Stimulated activated CD8-positive, alpha-beta memory T cell treated with anti-CD3 and anti-CD28 coated beads, Interleukin-4, amount 100 ng/mL, for 48 hours (primary cell): ENCODE measurements at regions not wholly inside any gene's neighbourhood (a gene's known extent, or its start where the extent isn't known, plus 50 kb on each side); places are given as distances from the start of the nearest gene placed in this dataset.
A peak's percentile ranks its signal among the peaks of the same experiment; 100 is the strongest.

Experiments used
- DNase-seq: peaks from one replicate; pipeline ENCODE4 v3.0.0-alpha.2; 2020

- no peak for DNase-seq
Measured at GRCh38 chr19:46945694-46946489, 73.7 kb upstream of the NPAS1 start.

GRCh38 chr19:46946611-46947238, 72.9 kb upstream of the NPAS1 start:
- no peak for DNase-seq

DNA sequence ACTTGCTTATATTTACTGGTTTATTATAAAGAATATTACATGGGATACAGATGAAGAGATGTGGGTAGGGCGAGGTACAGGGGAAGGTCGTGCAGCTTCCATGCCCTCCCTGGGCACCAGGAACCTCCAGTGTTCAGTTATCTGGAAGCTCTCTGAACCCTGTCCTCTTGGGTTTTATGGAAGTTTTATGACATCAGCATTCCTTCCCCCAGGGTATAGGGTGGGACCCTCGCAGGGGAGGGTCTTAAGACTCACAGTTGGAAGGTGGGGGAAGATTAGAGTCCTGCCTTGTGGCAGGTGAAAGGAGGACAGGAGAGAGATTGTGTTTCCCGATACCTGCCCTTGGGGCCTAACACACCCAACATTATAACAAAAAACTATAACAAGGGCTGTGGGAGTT, 71.8 kb upstream of the NPAS1 start:
- no peak for DNase-seq

DNA sequence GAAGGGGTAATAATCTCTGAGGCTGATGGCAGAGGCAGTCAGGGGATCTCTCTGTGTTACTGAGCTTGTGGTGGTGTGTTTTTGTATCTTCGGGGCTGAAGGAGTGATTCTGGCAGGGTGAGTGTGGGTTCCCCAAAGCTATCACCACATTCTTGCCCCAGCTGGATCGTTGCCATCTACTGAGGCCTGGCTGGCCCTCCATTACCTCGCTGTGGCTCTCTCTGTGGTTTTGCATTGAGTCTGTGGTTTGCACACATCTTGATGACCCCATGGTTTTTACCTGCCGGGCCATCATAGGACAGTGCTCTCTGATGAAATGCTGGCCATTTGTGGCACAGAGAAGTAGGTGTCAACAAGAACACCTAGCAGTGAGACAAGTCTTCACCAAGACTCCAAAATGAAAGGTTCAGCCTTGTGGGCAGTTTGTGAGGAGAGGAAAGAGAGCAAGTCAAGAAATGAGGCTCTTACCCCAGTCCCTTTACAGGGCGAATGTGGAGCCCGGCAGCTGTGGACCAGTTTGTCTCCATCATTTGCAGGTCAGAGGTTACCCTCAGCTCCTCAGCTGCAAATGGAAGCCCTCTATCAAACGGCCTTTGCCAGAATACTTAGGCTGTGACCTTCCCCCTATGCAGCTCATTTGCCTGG, 69.0 kb upstream of the NPAS1 start:
- DNase-seq = peak; percentile 43

DNA sequence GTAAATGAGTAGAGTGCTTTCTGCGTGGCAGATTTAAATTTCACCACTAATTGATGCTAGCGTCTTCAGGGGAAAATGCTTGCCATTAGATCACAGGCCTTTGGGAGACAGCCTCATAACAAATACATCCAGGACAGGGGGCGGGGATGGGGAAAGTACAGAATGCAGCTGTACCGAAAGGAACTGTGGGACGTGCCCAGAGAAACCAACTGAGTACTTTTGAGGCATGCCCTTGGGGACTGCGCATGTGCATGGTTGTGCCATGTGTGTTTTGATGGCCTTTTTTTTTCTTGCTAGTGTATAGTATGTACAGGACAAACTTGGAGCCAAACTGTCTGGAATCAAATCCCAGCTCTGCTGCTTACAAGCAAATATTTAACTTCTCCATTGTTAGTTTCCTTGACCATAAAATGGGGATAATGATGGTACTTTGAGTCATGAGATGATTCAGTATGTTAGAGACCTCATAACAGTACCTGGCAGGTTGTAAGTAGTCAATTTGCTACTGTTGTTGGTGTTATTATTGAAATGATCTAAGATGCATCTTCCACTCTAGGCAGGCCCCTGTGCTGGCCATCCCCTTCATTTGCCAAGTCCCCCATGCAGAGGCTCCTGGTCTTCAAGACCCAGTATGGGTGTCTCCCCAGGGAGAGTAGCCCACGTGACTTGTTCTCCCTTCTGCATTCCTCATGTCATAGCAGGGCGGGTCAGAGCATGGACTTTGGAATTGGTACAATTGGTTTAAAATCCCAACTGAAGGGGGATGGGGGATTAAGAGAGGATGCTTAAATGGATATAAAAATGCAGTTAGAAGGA, 68.3 kb upstream of the NPAS1 start:
- peak; percentile 45 for DNase-seq

DNA sequence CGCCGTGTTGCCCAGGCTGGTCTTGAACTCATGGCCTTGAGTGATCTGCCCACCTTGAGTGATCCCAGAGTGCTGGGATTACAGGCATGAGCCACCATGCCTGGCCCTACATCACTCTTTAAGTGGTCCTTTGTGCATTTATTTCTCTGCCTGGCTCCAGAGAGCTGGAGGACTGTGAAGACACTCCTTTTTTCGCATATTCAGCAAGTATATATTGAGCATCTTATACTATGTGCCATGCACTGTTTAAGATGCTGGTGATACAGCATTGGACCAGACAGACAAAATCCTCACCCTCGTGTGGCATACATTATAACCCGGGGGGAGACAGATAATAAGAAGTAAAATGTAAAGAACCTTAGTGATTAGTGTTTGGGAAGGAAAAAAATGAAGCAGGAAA, 66.8 kb upstream of the NPAS1 start:
- no peak for DNase-seq

GRCh38 chr19:46953955-46954501, 65.6 kb upstream of the NPAS1 start:
- DNase-seq = no peak

DNA sequence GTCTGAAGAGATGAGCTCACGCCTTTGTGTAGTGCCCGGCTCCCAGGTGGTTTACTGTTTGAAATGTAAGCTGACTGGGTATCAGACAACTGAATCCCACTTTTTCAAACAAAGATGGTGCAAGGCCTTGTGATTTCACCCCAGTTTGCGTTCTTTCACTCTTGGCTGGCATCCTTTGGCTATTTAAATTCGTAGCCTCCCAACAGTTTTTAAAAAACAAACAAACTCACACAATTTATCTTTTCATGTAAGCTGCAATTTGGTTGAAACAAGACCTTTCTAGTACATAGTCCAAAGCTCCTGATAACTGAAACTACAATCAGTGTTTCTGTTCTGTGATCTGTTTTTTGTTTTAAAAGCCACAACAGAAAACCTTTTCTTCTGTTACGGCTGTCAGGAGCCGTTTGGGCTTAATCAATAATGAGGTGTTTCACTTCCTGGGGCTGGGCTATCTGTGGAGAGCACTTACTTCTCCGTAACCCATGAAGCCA, 65.1 kb upstream of the NPAS1 start:
- no peak for DNase-seq

DNA sequence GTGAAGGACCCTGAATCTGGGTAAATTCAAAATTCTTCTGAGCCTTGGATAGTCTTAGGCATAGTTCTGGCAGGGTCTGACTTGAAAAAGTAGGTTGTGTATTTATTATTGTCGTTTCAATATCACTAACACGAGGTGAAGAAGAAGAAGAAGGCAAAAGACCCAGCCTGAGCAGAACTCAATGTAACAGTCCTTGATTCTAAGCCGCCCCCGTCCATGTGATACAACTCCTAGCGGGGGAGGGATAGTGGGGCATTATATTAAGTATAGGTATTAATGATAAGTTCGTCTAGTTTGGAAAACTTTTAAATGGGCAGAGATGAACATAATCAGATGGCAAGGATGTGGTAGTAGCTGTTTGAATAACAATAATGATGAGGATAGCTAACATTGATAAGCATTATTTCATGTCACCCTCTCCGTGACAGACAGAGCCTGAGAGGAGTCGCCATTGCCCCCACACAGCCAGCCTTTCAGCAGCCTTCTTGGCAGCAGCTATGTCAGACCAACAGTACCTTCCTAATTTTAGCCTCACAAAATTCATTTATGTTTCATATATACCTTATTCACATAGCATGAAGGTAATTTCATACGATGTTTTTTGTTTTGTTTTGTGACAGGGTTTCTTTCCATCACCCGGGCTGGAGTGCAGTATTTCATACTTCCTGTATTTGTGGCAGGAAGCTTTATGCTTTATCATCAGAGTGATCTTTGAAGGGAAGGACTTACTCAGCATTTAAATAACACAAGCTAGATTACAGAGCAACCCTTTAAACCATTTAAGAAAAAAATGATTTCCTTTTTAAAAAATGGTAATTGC, 64.4 kb upstream of the NPAS1 start:
- peak; percentile 36 for DNase-seq

DNA sequence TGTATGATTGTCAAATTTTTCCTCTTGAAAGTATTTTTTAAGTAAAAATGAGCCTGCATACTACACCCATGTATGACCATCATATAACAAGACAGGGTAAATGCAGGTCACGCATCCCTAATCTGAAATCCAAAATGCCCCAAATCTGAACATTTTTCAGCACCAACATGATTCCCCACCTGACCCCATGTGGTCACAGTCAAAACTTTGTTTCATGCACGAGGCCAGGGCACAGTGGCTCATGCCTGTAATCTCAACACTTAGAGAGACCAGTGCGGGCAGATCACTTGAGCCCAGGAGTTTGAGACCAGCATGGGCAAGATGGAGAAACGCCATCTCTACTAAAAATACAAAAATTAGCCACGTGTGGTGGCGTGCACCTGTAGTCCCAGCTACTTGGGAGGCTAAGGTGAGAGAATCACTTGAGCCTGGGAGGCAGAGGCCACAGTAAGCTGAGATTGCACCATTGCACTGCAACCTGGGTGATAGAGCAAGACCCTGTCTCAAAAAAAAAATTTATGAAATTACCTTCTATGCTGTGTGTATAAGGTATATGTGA, 63.7 kb upstream of the NPAS1 start:
- DNase-seq = no peak

GRCh38 chr19:46958532-46958931, 61.1 kb upstream of the NPAS1 start:
- no peak for DNase-seq

DNA sequence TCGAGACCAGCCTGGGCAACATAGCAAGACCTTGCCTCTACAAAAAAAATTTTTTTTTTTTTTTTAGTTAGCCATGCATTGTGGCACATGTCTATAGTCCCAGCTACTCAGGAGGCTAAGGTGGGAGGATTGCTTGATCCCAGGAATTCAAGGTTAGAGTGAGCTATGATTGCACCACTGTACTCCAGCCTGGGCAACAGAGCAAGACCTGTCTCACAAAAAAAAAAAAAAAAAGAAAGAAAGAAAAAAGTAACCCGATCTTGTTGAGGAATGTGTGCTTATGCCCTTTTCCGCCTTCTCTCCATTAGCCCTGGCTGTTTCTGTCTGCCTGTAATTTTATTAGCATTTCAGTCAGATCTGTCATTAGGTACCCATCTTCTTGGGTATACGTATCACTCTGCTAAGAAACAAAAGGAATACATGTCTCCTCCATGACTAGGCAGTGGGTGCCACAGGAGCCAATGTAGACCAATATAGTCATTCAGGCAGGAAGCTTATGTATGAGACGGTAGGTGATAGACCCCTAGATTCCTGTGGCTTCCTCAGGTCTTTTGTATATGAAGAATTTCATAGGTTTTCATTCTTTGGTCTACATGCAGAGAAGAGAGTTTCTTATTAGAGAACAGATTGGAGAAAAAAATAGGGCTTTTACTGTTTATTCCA, 59.6 kb upstream of the NPAS1 start:
- DNase-seq = no peak

- DNase-seq = no peak
Measured at GRCh38 chr19:46962030-46962570, 57.5 kb upstream of the NPAS1 start.

DNA sequence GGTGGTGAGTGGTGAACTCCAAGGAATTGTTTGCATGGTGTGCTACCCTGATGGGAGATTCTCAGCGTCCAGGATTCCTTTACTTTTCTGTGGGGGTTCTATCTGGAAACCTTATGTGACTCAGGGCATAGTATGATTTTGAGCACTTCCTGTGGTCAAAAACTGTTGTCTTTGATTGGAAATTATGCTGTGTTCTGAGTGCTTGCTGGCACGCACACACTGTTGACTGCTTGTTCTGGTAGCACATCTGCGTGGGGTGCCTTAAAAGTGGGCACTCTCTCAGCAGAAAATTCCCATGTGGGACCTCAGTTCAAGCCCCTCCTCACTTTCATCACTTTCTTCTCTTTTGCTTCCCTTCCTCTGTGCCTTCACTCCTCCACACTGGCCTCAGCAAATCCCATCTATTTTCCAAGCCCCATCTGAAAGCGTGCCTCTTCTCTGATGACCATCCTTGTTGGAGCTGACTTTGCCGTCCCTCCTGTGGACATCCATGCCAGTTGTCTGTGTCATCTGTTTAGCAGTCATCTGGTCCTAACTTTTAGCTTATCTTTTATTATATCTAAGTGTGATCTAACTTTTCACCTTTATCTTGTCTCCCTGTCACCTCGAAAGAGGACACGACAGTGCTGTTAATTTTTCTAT, 56.4 kb upstream of the NPAS1 start:
- no peak for DNase-seq

- no peak for DNase-seq
Measured at GRCh38 chr19:46967578-46968032, 52.0 kb upstream of the NPAS1 start.
